NT2/D1 (cell line): ENCODE measurements at regions not wholly inside any gene's neighbourhood (a gene's known extent, or its start where the extent isn't known, plus 50 kb on each side); places are given as distances from the start of the nearest gene placed in this dataset.

Experiments used
- DNase-seq: peaks from one replicate; pipeline ENCODE4 v3.0.0-alpha.2; 2011; ENCODE audit warnings: low read depth, low spot score
- H3K27me3 ChIP-seq: 2 replicates; pipeline ENCODE4 v1.6.0; 2011; ENCODE audit warnings: mild to moderate bottlenecking; ENCODE audit not compliant: insufficient read length, insufficient read depth
- H3K36me3 ChIP-seq: 2 replicates; pipeline ENCODE4 v1.6.1; 2011; ENCODE audit warnings: mild to moderate bottlenecking, low read length, mixed read lengths; ENCODE audit not compliant: insufficient read depth, insufficient read length
- H3K4me1 ChIP-seq: 2 replicates; pipeline ENCODE4 v1.5.1; 2011; ENCODE audit not compliant: insufficient read depth, insufficient read length
- H3K4me3 ChIP-seq: 2 replicates; pipeline ENCODE4 v1.5.1; 2011; ENCODE audit warnings: low read depth; ENCODE audit not compliant: insufficient read length
- H3K9ac ChIP-seq: 2 replicates; pipeline ENCODE4 v1.6.0; 2011; ENCODE audit warnings: low read depth; ENCODE audit not compliant: insufficient read length
- H3K9me3 ChIP-seq: 2 replicates; pipeline ENCODE4 v1.5.1; 2011; ENCODE audit warnings: mild to moderate bottlenecking, low read length; ENCODE audit not compliant: insufficient read depth
- SUZ12 ChIP-seq: IDR thresholded peaks from 2 replicates; pipeline ENCODE4 v1.6.1; 2011; ENCODE audit not compliant: insufficient read length, insufficient read depth; ENCODE audit errors: extremely low read depth
- YY1 ChIP-seq: IDR thresholded peaks from 2 replicates; pipeline ENCODE4 v1.6.1; 2011; ENCODE audit not compliant: insufficient read length, insufficient read depth
- ZNF274 ChIP-seq: IDR thresholded peaks from 2 replicates; pipeline ENCODE4 v1.6.1; 2011; ENCODE audit warnings: mild to moderate bottlenecking, low read depth, low read length

DNA sequence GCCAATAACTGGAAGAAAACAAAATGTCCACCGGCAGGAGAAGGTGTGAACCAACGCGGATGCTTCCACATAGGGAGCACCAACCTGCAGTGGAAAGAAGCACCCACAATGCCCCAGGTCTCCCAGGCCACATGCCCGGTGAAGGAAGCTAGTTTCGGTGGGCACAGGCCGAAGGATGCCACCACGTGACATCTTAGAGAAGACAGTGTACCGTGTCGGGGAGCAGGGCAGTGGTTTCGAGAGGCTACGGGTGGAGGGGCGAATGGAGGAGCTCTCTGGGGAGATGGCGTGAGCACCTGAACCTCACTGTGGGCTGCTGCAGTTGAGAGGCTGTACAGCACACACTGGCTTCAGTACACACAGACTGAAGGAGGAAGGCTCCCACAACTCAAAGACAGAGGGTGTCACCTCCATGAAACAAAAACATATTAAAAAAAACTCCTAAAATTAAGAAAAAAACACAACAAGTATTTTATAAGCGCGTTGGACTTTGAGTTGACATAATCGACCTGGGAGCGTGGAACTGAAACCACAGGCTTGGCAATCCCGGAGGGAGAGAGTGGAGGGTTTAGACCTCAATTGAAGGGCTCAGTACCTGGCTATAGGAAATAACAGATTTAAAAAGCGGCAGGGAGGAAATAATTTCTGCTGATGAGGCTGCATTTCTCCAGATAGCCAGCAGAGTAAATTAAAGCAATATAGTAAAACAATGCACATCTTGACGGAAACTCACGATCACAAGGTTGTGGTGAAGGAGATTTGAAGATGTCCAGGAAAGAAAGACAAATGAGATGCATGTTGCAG is 160.1 kb downstream of the RTP5 start:
- H3K4me1 ChIP-seq: peaks cover 5% of the 10 kb centered on the region
- DNase-seq: no peak
- H3K9me3 ChIP-seq: peaks cover 3% of the 10 kb centered on the region; the same call in 1 of the 2 replicates
- no peak overlapping the region for H3K9ac ChIP-seq
- H3K27me3 ChIP-seq: peaks cover 41% of the 10 kb centered on the region
- no peak overlapping the region for H3K4me3 ChIP-seq
- no peaks in the 10 kb centered on the region for H3K36me3 ChIP-seq
- no peak for TF ChIP-seq ZNF274
- no peak for TF ChIP-seq SUZ12
- no peak for TF ChIP-seq YY1

DNA sequence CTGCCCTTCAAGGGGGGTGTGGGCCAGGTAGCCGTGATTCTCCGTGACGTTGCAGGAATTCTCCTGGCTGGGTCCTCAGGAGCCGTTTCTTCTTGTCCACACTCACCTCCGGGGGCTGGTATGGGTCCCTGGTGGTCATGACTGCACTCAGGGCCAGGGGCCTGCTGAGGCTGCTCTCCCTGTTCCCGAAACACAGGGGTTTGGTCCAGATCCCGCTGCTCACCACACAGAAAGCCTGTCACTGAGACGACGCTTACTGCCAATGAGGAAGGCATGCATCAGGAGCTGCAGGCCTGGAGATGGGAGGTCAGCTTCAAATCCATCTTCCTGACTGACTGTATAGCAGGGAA is 160.7 kb downstream of the RTP5 start:
- DNase-seq: no peak
- Histone ChIP-seq H3K27me3 (peaks cover 40% of the 10 kb centered on the region), H3K9me3 (no peaks in the 10 kb centered on the region; the same call in 1 of the 2 replicates), H3K36me3 (no peaks in the 10 kb centered on the region), H3K4me3 (no peak overlapping the region), H3K4me1 (peaks cover 5% of the 10 kb centered on the region), H3K9ac (no peak overlapping the region)
- TF ChIP-seq ZNF274 (no peak), SUZ12 (no peak), YY1 (no peak)

DNA sequence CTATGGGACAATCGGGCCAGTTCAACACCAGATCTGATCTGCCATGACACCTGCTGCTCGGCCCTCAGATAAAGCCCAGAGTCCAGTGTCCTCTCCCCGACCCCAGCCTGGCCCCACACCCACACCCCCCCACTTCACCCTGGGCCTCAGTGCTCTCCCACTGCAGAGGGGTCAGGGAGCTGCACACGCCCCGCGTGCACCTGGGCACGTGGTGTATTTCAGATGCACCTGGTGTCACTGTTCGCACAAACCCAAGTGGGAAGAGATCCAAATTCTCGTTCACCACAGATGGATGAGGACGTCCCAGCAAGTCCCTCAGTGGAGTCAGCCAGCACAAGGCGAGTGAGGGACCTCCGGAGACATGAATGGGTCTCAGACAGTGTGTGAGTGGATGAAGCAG is 161.3 kb downstream of the RTP5 start:
- TF ChIP-seq YY1 (no peak), ZNF274 (no peak), SUZ12 (no peak)
- H3K9me3 ChIP-seq: no peaks in the 10 kb centered on the region; the same call in 1 of the 2 replicates
- DNase-seq: no peak
- H3K36me3 ChIP-seq: no peaks in the 10 kb centered on the region
- peaks cover 5% of the 10 kb centered on the region for H3K4me1 ChIP-seq
- H3K4me3 ChIP-seq: no peak overlapping the region
- H3K9ac ChIP-seq: no peak overlapping the region
- H3K27me3 ChIP-seq: peaks cover 44% of the 10 kb centered on the region

DNA sequence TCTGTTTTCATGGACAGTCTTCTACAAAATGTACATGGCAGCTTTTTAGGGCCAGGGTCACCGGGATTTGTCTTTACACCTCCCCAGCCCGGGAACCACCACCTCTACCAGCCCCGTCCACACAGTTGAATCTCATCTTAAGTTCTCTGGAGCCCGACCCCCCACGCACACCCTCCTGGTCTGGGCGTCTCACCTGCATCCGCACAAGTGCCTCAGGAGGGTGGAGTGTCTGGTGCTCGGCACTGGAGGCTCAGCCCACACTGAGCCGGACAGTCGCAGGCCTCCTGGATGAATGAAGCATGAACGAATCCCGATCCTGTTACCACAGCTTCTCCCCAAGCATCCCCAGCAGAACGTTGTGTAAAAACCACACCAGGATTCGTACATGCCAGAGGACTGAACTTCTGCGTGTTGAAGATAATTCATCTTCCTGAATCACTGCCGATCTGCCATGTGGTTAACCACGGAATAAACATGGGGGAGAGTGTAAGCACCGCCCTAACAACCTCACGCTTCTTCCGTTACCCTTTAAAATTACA is 162.0 kb downstream of the RTP5 start:
- H3K4me3 ChIP-seq: no peak overlapping the region
- TF ChIP-seq YY1: no peak
- TF ChIP-seq ZNF274: no peak
- no peak for TF ChIP-seq SUZ12

DNA sequence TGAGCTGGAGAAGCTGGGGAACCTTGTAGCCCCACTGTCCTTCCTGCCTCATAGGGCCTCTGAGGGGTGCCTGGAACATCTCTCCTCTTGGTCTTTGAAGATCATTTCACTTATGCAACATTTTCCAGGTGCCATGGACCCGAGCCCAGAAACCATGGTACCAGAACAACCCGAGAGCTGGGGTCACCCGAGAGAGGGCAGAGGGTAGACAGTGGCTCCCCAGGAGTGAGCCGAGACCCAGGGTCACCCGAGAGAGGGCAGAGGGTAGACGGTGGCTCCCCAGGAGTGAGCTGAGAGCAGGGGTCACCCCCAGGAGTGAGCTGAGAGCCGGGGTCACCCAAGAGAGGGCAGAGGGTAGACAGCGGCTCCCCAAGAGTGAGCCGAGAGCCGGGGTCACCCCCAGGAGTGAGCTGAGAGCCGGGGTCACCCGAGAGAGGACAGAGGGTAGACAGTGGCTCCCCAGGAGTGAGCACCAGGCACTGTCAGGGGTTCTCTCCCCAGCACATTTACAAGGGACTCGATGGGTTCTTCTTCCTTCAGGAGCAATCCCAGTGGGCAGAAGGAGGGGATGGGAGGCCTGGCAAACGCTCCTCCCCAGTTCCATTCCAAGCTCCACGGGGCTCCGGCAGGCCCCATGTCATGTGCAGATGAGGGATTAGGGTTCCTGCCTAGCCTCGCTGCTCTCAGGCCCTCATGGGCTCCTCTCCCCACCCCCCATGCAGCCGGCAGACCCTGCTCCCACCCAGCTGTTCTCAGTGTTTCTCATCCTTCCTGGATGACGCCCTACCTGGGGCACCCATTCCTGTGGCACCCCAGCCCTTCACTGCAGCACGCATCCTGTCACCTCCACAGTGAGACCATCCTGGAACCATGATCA is 163.5 kb downstream of the RTP5 start:
- Histone ChIP-seq H3K4me1 (peaks cover 5% of the 10 kb centered on the region), H3K9ac (no peak overlapping the region), H3K36me3 (no peaks in the 10 kb centered on the region), H3K9me3 (no peaks in the 10 kb centered on the region; the same call in 1 of the 2 replicates), H3K27me3 (peaks cover 64% of the 10 kb centered on the region), H3K4me3 (no peak overlapping the region)
- DNase-seq: peak; percentile 15
- no peak for TF ChIP-seq YY1
- no peak for TF ChIP-seq SUZ12
- TF ChIP-seq ZNF274: no peak

More for the DNA sequence above, 162.0 kb downstream of the RTP5 start:
- Histone ChIP-seq H3K27me3 (peaks cover 49% of the 10 kb centered on the region), H3K4me1 (peaks cover 5% of the 10 kb centered on the region), H3K9me3 (no peaks in the 10 kb centered on the region; the same call in 1 of the 2 replicates), H3K36me3 (no peaks in the 10 kb centered on the region), H3K9ac (no peak overlapping the region)
- DNase-seq: no peak

DNA sequence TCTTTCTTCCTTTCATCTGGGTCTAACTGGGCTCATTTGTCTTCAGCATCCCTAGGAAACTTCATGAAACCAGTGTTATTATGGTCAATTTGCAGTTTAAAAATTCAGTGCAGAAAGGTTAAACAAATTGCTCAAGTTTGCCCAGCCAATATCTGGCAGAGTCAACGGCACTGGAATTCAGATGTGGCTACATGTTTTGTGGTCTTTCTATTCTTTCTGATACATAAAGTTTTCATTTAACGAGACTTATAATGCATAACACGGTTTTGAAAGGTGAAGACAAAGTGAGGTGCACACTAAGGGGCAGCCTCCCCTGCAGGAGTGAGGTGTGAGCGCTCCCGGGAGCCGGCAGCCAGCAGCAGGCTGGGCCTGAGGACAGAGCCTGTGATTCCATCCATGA is 164.6 kb downstream of the RTP5 start:
- no peaks in the 10 kb centered on the region for H3K36me3 ChIP-seq
- peaks cover 9% of the 10 kb centered on the region for H3K4me1 ChIP-seq
- H3K27me3 ChIP-seq: peaks cover 75% of the 10 kb centered on the region
- no peak for TF ChIP-seq ZNF274
- no peak for TF ChIP-seq SUZ12
- no peak for TF ChIP-seq YY1
- no peak overlapping the region for H3K4me3 ChIP-seq
- DNase-seq: no peak
- no peaks in the 10 kb centered on the region for H3K9me3 ChIP-seq
- H3K9ac ChIP-seq: no peak overlapping the region
